HEK293T (cell line): ENCODE measurements at regions not wholly inside any gene's neighbourhood (a gene's known extent, or its start where the extent isn't known, plus 50 kb on each side); places are given as distances from the start of the nearest gene placed in this dataset.
"Not testable (repeated sequence)": the region's sequence is repeated elsewhere in the genome, so short reads cannot be mapped to it uniquely, and the experiment has no call there.

Experiments
- CTCF ChIA-PET: fragments of 350-600 bp; formaldehyde crosslinking; extraction: SDS; loops from one replicate; lab custom pipeline; 2021; ENCODE audit warnings: antibody characterized with exemption, inconsistent platforms; lab: Yijun Ruan, JAX
- POLR2A ChIA-PET: fragments of 350-600 bp; formaldehyde crosslinking; extraction: SDS; loops from one replicate; lab custom pipeline; 2020; ENCODE audit warnings: antibody characterized with exemption, inconsistent platforms; lab: Yijun Ruan, JAX
- DNase-seq: peaks from one replicate; pipeline ENCODE4 v3.0.0; 2012; ENCODE audit warnings: mixed read lengths; ENCODE audit errors: extremely low spot score

- POLR2A ChIA-PET, CTCF ChIA-PET, DNase-seq: not testable (repeated sequence)
Observed at GRCh38 chr21:8260065-8260627, 2261.2 kb upstream of the TPTE start.
